Islet of Langerhans (tissue), 1 donor: ENCODE measurements at regions not wholly inside any gene's neighbourhood (a gene's known extent, or its start where the extent isn't known, plus 50 kb on each side); places are given as distances from the start of the nearest gene placed in this dataset.
"Not testable (repeated sequence)": the region's sequence is repeated elsewhere in the genome, so short reads cannot be mapped to it uniquely, and the experiment has no call there.

Experiments
- FAIRE-seq: peaks from one replicate; lab custom pipeline; 2011; peaks lifted over from hg19 to GRCh38; lab: Jason Lieb, UNC

DNA sequence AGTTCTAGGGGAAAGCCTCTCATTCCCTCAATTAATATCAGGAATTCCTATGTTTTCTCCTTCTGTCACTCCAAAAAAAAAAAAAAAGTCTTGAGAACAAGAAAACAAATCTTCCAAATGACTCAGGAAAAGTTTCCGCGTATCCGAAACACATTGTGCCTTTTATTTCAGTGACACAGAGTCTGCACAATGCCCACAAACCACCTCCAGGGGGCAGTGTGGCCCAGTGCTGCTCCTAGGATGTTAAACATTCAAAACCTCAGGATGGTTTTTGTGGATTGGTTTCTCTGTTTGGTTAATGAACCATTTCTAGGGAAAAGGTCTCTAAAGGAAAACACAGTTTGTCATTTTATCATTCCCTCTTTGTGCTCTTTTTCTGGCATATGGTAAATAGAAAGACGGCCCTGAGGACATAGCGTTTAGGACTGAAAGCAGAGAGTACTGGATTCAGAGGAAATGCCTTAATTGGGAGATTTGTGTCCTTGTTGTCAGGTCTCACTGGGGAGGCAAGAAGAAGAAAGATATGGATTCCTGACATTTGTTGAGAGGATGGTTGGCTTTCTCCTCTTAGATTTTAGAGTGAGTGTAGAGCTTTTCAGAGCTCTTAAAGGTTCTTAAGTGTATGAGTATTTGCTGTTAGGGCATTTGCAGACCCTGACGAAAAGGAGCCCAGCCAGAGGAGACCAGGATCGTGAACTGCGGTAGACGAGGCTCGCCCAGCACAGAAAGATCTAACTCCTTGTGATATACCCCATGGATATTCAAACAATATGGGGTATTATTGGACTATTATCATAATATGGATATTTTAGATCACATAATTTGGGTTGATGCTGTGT, 65.7 kb upstream of the MAP9 start:
- FAIRE-seq: peak; percentile 99

GRCh38 chr4:155441475-155441874, 64.7 kb upstream of the MAP9 start:
- no peak for FAIRE-seq

GRCh38 chr4:155439760-155440159, 63.0 kb upstream of the MAP9 start:
- not testable (repeated sequence) for FAIRE-seq

DNA sequence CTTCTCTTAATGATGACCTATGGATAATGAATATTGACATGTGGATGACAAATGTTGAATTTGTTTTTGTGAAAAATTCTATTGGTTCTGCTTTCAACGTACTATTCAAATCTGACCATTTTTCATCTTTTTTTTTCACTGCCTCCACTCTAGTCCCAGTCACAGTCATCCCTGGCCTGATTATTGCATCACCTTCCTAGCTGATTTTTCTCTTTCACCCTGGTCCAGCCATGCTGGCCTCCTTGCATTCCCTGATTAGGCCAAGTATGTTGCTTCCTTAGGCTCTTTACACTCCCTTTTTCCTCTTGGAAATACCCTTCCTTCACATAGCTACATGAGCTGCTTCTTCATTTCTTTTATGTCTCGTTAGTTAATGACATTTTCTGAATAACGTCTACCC, 58.1 kb upstream of the MAP9 start:
- no peak for FAIRE-seq

- no peak for FAIRE-seq
Observed at GRCh38 chr4:155434366-155434765, 57.6 kb upstream of the MAP9 start.

DNA sequence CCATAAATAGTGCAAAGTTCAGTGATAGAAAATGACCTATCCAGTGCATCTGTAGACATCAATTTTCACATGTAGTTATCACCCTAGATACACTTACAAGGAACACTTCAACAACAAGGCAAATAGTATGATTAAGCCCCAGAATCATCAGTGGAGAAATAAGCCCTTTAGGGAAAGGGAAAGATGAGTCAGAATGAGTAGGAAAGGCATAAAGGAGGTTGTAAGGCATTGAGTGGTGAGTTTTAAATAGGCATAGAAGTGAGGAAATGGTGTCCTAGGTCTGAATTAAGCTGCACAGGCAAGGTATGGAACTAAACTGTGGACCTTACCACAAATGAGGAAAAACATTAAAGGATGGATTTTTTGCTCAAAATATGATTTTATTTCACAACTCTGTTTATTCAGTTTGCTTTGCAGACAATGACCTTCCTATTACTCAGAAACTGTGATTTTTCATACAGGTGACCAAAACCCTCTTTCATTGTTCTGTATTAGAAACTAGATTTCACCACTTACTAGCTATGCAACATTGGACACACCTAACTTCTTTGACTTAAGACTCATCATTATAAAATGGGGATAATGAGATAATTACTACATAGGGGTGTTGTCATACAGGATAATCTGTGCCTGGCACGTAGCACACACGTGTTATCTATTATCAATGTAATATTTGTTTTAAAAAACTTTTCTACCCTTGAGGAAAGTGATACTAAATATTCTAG, 57.0 kb upstream of the MAP9 start:
- FAIRE-seq: no peak

DNA sequence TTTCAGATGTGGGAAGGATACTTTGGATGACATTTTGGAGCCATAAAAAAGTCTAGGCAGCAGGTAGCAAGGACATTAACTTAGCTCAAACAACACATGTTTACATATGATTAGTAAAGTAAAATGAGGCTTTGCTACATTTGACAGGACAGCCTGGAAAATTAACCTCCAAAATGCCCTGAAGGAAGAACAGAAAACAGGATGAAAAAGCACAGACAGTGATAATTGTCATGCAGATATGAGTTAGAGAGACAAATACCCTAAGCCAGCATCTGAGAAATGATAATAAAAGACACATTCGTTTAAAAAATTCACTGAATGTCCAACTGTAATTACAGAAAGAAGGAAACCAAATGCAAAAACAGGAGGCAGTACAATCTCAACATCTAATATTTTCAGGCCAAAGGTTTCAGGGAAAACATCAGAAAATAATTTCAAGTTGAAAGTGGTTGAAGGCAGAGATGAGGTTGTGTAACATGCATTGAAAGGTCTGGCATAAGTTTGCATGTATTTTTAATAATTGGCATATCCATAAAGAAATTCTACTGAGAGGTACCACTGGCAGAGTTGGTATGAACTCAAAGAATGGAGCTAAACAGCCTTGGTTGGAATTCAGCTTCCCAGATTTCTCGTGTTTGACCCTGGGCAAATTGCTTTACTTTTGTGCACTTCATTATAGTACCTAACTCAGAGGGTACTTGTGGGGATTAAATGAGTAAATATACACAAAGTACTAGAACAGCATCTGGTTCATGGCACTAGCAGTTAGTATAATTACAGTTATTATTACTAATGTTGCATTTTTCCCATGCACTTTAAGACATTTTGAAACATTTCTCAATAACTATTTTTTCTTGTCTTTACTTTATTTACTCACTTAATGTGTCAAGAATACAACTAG, 54.4 kb upstream of the MAP9 start:
- peak; percentile 68 for FAIRE-seq

DNA sequence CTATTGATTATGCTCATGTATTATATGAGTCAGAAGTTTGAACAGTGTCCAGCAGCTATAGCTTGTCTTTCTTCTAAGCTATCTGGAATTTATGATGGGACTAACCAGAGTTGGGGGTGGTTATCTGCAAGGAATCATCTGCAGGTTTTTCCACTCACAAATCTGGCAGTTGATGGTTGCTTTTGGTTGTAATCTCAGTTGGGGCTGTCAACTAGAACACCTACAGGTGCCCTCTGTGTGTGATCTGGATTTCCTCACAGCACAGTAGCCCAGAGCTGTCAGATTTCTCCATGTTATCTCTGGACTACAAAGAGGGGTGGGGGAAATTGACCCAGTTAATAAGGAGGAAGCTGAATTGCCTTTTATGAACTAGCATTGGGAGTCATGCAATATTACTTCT, 51.4 kb upstream of the MAP9 start:
- no peak for FAIRE-seq

DNA sequence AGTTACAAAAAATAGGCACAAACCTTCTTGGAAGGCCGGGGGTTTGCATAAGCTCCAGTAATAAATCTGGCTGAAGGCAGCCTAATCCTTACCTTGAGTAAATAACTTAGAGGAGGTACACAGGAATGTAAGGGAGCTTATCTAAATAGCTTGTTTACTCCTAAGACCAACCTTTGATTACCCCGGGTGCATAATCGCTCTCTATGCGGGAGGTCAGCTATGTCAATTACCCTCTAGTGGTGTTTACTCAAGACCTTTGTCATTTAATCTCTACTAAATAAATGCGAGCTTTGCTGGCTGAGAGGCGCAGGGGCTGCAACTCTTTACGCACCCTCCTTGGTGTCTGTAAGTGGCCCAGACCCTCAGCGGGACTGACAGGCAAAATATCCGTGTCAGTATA, 50.2 kb upstream of the MAP9 start:
- no peak for FAIRE-seq
